ENCODE measurements at regions not wholly inside any gene's neighbourhood (a gene's known extent, or its start where the extent isn't known, plus 50 kb on each side); places are given as distances from the start of the nearest gene placed in this dataset.

- DNase-seq = no peak
These were observed 135.4 kb upstream of the LARGE1 start for GRCh38 chr22:34055525-34056200.

DNA sequence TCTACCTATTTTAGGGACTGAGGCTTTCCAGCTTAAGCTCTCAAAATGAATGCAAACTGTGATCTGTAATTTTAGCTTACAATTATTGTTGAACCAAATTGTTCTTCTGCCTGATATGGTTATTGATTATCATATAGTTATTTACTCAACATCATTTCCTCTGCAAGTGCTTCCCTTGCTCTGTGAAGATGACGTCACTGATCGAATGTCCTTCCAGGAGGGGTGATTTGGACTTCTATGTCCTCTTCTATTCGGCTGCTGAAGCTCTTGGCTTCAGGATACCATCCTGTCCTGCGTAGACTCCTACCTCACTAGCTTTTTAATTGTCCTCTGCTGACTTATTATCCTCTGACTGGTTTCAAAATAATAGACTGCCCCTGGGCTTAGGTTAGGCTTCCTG lies 137.4 kb upstream of the LARGE1 start:
- DNase-seq = no peak

DNA sequence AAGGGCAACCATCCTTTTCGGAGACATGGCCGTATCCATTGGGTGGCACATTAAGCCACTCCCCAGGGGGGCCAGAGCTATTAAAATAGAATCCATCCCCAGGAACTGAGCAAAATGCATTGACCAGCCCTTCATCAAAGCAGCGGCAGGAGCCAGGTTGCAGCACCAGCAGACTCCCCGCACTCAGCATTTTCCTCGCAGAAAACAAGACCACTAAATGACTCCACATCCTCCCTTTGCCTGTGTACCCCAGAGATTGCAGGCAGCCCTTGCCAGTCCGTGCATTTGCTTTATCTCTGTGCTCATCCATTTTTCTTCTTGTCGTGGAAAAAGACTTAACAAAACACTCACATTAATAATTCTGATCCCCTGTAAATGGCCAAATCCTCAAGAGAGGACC lies 144.4 kb upstream of the LARGE1 start:
- DNase-seq = no peak

GRCh38 chr22:34067031-34067430 lies 146.8 kb upstream of the LARGE1 start:
- no peak for DNase-seq

DNA sequence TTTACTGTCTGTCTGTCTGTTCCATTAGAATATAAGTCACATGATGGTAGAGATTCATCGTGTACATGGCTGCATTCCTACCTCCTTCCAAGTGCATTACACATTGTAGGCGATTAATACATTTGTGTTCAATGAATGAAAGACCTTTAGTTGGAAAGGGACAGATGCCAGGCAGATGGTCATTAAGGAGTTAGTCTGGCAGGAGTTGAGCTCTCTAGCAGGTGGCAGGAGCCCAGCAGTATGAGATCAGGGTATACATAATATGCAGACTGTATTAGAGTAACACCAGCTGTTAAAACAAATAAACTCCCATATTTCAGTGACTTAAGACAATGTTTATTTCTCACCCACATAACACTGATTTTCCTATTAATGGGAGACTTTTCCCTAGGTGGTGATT lies 147.7 kb upstream of the LARGE1 start:
- DNase-seq = no peak

DNA sequence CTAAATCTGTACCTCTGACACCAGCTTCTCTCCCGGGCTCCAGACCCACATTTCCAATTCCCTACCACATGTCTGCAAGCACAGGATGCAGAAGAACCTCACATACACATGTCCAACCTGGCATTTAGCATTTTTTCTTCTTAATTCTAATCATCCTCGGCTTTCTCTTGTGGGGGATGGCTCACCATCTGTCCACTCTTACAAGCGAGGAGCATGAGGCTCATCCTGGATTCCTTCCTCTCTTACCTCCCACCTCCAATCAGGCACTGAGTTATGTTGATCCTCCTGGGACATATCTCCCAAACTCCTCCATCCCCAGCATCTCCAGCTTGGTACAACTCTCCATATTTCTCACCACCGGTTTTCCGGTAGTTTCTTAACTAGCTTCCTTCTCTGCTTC lies 149.8 kb upstream of the LARGE1 start:
- DNase-seq = no peak

GRCh38 chr22:34070531-34070930 lies 150.3 kb upstream of the LARGE1 start:
- no peak for DNase-seq

DNA sequence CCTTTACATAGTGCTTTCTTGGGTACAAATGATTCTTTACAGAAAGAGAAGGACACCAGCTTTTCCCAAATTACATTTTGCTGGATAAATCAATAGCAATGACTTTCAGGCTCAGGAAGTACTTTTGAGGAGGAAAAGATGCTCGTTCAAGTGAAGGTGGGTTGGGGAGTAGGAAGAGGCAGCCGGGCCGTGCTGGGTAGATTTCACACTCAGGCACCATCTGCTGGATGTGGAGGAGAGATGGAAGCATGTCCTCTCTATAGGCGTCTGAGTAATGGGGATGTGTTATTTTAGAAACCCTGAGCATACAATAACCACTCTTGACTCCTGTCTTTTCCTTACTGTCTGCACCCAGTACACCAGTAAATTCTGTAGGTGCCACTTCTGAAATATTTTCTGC lies 152.3 kb upstream of the LARGE1 start:
- no peak for DNase-seq

DNA sequence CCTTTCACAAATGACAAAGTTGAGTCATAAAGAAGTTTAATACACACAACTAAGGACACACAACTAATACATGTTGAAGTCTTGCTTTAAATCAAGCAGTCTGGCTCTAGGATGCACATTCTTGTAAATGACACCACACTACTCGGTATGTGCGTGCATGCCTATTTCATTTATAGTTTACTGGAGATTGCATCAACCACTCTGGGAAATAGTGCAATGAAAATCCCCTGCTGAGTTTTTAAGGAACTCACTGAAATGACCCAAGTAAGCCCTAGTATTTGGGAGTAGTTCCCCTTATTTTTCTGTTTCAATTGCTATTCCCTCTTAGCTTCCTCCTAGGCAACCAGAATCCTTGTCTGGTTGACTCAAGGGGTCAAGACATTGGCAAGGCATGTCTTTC lies 160.2 kb upstream of the LARGE1 start:
- no peak for DNase-seq

DNA sequence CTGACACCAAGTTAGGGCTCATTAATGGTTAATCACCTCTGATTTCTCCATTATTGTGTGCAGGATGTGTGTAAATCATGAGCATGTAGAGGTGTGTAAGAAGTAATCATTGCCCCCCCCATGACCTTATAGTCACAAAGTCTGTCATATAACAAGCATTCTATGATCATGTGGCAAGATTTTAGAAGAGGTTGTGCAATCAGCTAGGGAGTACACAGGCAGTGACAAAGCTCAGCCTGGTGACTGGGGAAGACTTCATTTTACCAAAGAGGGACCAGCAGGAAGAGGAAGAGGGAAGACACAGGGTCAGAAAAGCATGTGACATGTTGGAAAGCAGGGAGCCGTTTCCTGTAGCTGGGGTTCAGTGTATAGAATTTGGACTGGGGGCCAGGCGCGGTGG lies 176.5 kb upstream of the LARGE1 start:
- no peak for DNase-seq

- no peak for DNase-seq
These were observed 179.0 kb upstream of the LARGE1 start for GRCh38 chr22:34099278-34099677.

DNA sequence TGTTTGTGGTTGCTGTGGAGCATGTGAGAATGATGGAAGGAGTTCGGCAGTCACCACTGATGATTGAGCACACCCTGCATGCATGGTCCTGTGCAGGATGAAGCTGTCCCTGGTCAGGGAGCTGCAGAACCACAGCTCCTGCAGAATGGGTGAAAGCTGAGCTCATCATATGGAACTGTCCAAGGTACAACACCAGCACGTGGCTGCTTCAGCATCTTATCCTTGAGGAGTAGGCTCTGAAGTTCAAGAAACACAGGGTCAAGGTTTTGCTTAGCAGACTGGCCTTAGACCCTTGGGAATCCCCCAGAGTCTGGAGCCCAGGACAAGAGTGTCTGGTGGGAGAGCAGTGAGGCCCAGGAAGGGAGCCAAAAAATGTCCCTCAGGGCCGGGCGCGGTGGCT lies 182.4 kb upstream of the LARGE1 start:
- no peak for DNase-seq

DNA sequence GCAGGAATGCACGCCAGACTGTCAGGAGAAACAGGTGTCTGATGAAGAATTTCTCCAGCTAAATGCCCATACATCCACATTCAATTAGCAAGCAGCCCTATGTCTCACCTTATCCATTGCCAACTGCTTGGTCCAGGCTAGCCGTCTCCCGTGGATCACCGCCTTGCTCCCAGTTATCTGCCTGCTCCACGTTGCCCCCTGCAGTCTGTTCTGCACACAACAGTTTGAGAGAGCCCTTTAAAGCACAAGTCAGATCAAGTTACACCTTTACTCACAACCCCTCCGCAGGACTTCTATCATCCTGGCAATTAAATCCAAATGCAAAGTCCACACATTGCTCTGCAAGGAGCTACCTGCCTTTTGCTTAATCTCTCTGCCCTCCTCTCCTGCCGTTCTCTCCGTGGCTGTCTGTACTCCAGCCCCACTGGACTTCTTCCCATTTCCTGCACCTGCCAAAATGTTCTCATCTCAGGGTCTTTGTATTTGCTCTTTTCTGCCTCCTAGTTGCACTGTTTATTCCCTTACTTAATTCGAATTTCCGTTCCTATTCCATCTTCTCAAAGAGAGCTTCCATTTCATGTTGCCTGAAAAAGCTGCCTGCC lies 185.3 kb upstream of the LARGE1 start:
- DNase-seq = peak; percentile 12

DNA sequence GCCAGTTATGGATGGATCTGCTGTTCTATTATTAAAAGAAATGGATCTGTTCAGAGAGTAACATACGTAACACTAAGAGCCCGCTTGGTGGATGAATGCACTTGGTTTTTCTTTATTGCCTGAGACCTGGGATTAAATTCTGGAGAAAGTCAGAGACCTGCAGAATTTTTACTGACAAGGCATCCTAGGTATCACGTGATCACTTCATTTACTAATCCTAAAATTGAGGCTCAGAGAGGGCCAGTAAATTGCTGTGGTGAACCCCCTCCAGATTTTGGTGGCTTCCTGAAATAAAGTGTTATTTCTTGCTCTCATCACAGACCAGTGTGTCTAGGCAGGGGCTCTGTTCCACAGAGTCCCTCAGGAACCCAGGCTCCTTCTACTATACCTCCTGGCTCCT lies 187.9 kb upstream of the LARGE1 start:
- no peak for DNase-seq

DNA sequence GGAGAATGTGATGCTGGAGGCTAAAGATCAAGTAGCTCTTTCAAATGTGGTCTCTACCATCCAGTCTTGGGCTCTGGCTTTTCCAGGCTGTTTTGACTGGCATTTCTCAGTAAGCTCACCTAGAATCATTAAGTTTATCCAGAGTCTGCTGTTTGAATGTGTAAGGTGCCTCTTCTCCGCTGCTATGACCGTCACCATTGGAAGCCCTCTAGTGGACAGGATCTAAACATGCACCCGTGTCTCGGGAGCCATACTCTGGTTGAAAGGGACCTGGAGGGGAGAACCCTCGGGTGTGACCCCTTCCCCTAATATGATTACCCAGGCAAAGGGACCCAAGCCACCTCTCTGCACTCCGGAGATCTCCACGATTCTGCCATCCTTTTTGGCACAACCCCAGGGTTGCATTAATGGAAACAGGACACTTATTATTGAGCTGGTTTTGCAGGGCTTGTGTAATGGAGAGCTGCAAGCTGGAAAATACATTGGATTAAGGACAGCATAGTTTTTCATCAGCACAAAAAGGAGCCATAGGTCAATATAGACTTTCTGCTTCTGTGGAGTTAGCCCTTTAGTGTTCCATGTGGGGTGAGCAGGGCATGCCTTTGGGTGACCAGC lies 191.0 kb upstream of the LARGE1 start:
- DNase-seq = peak; percentile 18

GRCh38 chr22:34113381-34113780 lies 193.1 kb upstream of the LARGE1 start:
- no peak for DNase-seq

GRCh38 chr22:34114406-34114805 lies 194.1 kb upstream of the LARGE1 start:
- DNase-seq = no peak

GRCh38 chr22:34115722-34116121 lies 195.4 kb upstream of the LARGE1 start:
- no peak for DNase-seq

DNA sequence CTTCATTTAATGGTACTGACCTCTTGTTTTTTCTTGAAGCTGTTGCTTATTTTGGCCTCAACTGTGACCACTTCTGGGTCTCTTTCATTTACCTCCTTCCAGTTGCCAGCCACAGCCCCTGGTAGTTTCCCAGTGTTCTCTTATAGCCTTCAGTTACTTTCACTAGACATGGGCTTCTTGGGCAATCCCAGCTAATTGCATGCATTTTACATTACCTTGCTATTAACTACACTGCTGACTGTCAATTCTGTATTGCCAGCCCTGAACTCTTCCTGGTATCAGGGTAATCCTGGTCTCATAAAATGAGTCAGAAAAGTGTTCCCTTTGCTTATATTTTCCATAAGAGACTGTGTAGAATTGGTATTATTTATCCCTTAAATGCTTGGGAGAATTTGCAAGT lies 195.8 kb upstream of the LARGE1 start:
- no peak for DNase-seq

GRCh38 chr22:34122042-34122441 lies 201.8 kb upstream of the LARGE1 start:
- DNase-seq = no peak

- DNase-seq = no peak
These were observed 209.6 kb upstream of the LARGE1 start for GRCh38 chr22:34129691-34130486.

DNA sequence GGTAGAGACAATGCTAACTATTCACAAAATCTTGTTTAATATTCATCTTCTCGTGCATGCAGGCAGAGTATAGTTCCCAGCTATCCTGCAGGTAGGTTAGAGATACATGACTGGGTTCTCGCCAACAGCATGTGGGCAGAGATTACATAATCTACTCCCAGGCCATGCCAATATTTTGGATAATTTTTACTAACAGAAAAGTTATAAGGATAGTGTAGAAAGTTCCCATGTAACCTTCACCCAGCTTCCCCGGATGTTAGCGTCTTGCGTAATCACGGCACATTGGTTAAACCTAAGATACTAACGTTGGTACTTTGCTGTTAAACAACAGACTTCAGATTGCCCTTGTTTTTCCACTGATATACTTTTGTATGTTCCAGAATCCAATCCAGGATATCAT lies 215.5 kb upstream of the LARGE1 start:
- no peak for DNase-seq

DNA sequence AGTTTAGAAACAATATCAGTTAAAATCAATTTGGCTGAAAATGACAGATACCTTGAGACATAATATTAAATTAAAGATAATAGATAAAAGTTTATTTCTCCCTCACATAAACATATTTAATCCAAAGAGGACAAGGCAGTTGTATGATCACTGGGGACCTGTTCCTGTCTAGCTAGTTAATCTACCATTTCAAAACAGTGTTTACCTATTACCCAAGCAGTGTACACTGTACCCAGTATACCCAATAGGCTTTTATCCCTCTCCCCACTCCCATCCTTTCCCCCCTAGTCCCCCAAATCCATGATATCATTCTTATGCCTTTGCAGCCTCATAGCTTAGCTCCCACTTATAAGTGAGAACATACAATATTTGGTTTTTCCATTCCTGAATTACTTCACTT lies 229.7 kb upstream of the LARGE1 start:
- no peak for DNase-seq

GRCh38 chr22:34159491-34159890 lies 239.2 kb upstream of the LARGE1 start:
- DNase-seq = no peak

Measured in hematopoietic multipotent progenitor cell treated with erythropoietin and hydrocortisone succinate and interleukin-3 and kit ligand, for 8 days (in vitro differentiated cells).